A673 (cell line): ENCODE measurements at regions not wholly inside any gene's neighbourhood (a gene's known extent, or its start where the extent isn't known, plus 50 kb on each side); places are given as distances from the start of the nearest gene placed in this dataset.
A peak's percentile ranks its signal among the peaks of the same experiment; 100 is the strongest.
"Not testable (repeated sequence)": the region's sequence is repeated elsewhere in the genome, so short reads cannot be mapped to it uniquely, and the experiment has no call there.

Experiments used
- BruUV-seq: library from RNA; stranded (reverse); fragments of 400-500 nt; replicated peaks from 2 replicates; lab custom pipeline; 2021; lab: Mats Ljungman, UMichigan
- CTCF ChIA-PET: fragments of 300-600 bp; sonication (Branson Sonifier 250); formaldehyde crosslinking; loops from one replicate; lab custom pipeline; 2022; ENCODE audit warnings: antibody characterized with exemption; lab: Charles Lee
- POLR2A ChIA-PET: fragments of 300-600 bp; sonication (Branson Sonifier 250); formaldehyde crosslinking; loops from one replicate; lab custom pipeline; 2022; ENCODE audit warnings: antibody characterized with exemption; ENCODE audit not compliant: low non-redundant PET; lab: Charles Lee
- DNase-seq: peaks from one replicate; pipeline ENCODE4 v3.0.0-alpha.2; 2015; ENCODE audit warnings: low spot score
- H3K27ac ChIP-seq: fragments of 200-600 bp; sonication (generic); 2 replicates; pipeline ENCODE4 v1.5.1; 2016; ENCODE audit warnings: mixed run types, low read depth, mild to moderate bottlenecking, mixed read lengths, antibody characterized with exemption, low read length; ENCODE audit not compliant: poor library complexity, severe bottlenecking
- H3K27me3 ChIP-seq: fragments of 200-600 bp; sonication (generic); replicated peaks from 2 replicates; pipeline ENCODE4 v1.6.1; 2017; ENCODE audit warnings: mixed run types, low read depth, mild to moderate bottlenecking, mixed read lengths, antibody characterized with exemption, low read length; ENCODE audit not compliant: insufficient read depth, poor library complexity
- H3K36me3 ChIP-seq: fragments of 200-600 bp; sonication (generic); 2 replicates; pipeline ENCODE4 v1.6.1; 2016; ENCODE audit warnings: mixed run types, mild to moderate bottlenecking, mixed read lengths, antibody characterized with exemption, low read length; ENCODE audit not compliant: insufficient read depth, poor library complexity, severe bottlenecking
- H3K4me1 ChIP-seq: fragments of 200-600 bp; sonication (generic); 2 replicates; pipeline ENCODE4 v1.6.1; 2017; ENCODE audit warnings: mixed run types, mild to moderate bottlenecking, mixed read lengths, antibody characterized with exemption, low read length; ENCODE audit not compliant: insufficient read depth, poor library complexity, severe bottlenecking
- H3K4me3 ChIP-seq: fragments of 200-600 bp; sonication (generic); 2 replicates; pipeline ENCODE4 v1.5.1; 2016; ENCODE audit warnings: low read depth, mixed run types, mild to moderate bottlenecking, mixed read lengths, low read length; ENCODE audit not compliant: poor library complexity, severe bottlenecking
- H3K9me3 ChIP-seq: fragments of 200-600 bp; sonication (generic); 2 replicates; pipeline ENCODE4 v1.6.1; 2016; ENCODE audit warnings: mixed run types, low read depth, mild to moderate bottlenecking, mixed read lengths, antibody characterized with exemption, low read length; ENCODE audit not compliant: poor library complexity, severe bottlenecking
- EZH2 ChIP-seq: fragments of 200-600 bp; sonication (generic); IDR thresholded peaks from 2 replicates; pipeline ENCODE4 v1.6.1; 2017; ENCODE audit warnings: borderline replicate concordance, low read depth, mild to moderate bottlenecking, mixed read lengths, antibody characterized with exemption, low read length; ENCODE audit not compliant: poor library complexity, severe bottlenecking
- intact Hi-C: fragments of 100-400 bp; cut with micrococcal nuclease; formaldehyde crosslinking; loops from one replicate; pipeline ENCODE4 v1.10.0; 2022; ENCODE audit not compliant: unreplicated experiment
- TF ChIP-seq, protein P1 (sequence below): fragments of 300-800, 200-600 bp; sonication (generic); conservative IDR thresholded peaks from 2 replicates; pipeline ENCODE4 v1.5.1; 2017; ENCODE audit warnings: low read depth, mild to moderate bottlenecking, antibody characterized with exemption, low read length, moderate library complexity, mixed read lengths

DNA sequence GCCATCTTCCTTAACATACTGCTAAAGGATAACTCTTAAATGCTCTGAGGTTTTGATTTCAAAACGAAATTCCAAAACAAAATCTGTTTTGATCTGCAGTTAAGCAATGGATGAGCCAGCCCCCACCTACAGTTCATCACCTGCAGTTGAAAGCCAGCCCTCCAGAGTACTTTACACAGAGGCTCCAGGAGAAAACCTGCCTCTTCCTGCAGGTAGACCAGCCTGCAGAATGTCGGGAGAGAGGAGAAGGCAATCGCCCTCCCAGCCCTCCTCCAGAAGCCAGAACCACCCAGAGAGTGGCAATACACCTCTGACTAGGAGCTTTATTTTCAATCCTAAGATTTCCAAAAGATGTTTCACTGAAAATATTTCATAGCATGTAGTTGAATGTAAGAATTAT is 798.1 kb downstream of the GATA3 start:
- TF ChIP-seq, protein P1, sequence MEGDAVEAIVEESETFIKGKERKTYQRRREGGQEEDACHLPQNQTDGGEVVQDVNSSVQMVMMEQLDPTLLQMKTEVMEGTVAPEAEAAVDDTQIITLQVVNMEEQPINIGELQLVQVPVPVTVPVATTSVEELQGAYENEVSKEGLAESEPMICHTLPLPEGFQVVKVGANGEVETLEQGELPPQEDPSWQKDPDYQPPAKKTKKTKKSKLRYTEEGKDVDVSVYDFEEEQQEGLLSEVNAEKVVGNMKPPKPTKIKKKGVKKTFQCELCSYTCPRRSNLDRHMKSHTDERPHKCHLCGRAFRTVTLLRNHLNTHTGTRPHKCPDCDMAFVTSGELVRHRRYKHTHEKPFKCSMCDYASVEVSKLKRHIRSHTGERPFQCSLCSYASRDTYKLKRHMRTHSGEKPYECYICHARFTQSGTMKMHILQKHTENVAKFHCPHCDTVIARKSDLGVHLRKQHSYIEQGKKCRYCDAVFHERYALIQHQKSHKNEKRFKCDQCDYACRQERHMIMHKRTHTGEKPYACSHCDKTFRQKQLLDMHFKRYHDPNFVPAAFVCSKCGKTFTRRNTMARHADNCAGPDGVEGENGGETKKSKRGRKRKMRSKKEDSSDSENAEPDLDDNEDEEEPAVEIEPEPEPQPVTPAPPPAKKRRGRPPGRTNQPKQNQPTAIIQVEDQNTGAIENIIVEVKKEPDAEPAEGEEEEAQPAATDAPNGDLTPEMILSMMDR: no peak
- TF ChIP-seq EZH2: no peak
- H3K9me3 ChIP-seq: no peaks in the 10 kb centered on the region
- no peak overlapping the region for H3K27ac ChIP-seq
- H3K4me3 ChIP-seq: no peak overlapping the region
- intact Hi-C loops: no loop called here
- no peaks in the 10 kb centered on the region for H3K27me3 ChIP-seq
- ChIA-PET POLR2A (no interaction called here), CTCF (no interaction called here)
- H3K4me1 ChIP-seq: no peaks in the 10 kb centered on the region
- no peak for DNase-seq
- no peaks in the 10 kb centered on the region for H3K36me3 ChIP-seq
- no TSS peak for BruUV-seq

DNA sequence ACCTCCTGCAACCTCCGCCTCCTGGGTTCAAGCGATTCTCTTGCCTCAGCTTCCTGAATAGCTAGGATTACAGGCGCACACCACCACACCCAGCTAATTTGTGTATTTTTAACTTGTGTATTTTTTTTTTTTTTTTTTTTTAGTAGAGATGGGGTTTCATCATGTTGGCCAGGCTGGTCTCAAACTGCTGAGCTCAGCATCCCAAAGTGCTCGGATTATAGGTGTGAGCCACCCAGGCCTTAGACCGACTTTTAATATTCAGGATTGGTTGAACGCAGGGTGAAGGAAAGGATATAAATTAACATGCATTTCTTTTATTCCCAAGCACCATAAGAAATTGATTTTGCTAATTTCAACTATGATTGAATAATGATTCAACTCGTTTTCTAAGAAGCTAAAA is 798.6 kb downstream of the GATA3 start:
- ChIA-PET POLR2A (no interaction called here), CTCF (no interaction called here)
- TF ChIP-seq, protein P1: no peak
- no peak for TF ChIP-seq EZH2
- BruUV-seq: no TSS peak
- Histone ChIP-seq H3K27me3 (no peaks in the 10 kb centered on the region), H3K9me3 (no peaks in the 10 kb centered on the region), H3K4me3 (no peak overlapping the region), H3K27ac (no peak overlapping the region), H3K4me1 (no peaks in the 10 kb centered on the region), H3K36me3 (no peaks in the 10 kb centered on the region)
- intact Hi-C loops: no loop called here
- no peak for DNase-seq

DNA sequence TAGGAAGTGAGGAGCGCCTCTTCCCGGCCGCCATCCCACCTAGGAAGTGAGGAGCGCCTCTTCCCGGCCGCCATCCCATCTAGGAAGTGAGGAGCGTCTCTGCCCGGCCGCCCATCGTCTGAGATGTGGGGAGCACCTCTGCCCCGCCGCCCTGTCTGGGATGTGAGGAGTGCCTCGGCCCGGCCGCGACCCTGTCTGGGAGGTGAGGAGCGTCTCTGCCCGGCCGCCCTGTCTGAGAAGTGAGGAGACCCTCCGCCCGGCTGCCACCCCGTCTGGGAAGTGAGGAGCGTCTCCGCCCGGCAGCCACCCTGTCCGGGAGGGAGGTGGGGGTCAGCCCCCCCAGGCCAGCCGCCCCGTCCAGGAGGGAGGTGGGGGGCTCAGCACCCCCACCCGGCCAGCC is 814.4 kb downstream of the GATA3 start:
- intact Hi-C loops, H3K9me3 ChIP-seq, CTCF ChIA-PET, H3K4me1 ChIP-seq, BruUV-seq, H3K36me3 ChIP-seq, DNase-seq, POLR2A ChIA-PET, H3K27me3 ChIP-seq, H3K27ac ChIP-seq, H3K4me3 ChIP-seq: not testable (repeated sequence)

DNA sequence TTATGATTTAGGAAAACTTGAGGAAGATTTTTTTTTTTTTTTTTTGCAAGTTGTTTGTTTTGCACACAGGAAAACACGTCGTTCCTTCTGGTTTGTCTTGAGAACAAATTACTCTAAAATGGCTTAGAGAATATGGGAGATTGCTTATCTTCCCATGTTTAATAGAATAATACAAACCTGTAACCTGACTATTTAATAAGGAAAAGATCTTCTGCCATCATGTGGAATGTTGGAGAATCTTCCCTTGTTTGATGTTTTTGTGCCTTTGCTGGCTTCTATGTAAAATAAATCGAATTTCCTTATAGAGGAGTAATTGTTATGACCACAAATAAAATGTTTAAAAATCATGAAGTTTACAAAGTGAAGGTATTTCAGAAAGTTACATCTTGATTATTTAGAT is 818.8 kb downstream of the GATA3 start:
- Histone ChIP-seq H3K36me3 (no peaks in the 10 kb centered on the region), H3K27me3 (no peaks in the 10 kb centered on the region), H3K4me3 (no peak overlapping the region), H3K4me1 (no peaks in the 10 kb centered on the region), H3K27ac (no peak overlapping the region), H3K9me3 (no peaks in the 10 kb centered on the region)
- BruUV-seq: no TSS peak
- intact Hi-C loops: loop anchor here (5.0 kb wide), 1 partner anchor 1001 kb away; no protein-coding TSS in a partner anchor
- peak; percentile 11 for DNase-seq
- CTCF ChIA-PET: no interaction called here
- TF ChIP-seq, protein P1: no peak; the same call in 1 of the 2 replicates
- TF ChIP-seq EZH2: no peak
- POLR2A ChIA-PET: no interaction called here
